HG03103 (cell line): ENCODE measurements at regions not wholly inside any gene's neighbourhood (a gene's known extent, or its start where the extent isn't known, plus 50 kb on each side); places are given as distances from the start of the nearest gene placed in this dataset.

Source experiments
- ATAC-seq: cut with Tn5 transposase; IDR thresholded peaks from one replicate; pipeline ENCODE4 v1.9.1; 2021; ENCODE audit warnings: low read depth; ENCODE audit not compliant: unreplicated experiment

DNA sequence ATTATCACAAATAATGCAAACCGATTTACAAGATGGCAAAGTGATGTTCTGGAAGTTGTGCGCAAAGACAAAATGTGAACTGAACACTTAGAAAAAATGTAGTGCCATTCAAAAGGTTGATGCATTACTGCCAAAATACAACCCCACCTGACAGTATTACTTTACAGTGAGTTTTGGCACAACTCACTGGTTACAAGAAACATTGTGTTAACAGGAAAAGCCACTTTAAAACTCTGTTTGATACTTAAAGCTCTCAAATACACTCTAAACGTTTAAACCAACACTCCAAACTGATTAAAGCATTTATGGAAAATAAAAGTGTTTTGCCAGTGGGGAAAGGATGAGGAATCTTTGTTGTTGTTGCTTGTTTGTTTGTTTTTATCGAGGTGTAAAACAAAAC lies 173.4 kb upstream of the SATB2 start:
- ATAC-seq = no peak

GRCh38 chr2:199629301-199629700 lies 171.6 kb upstream of the SATB2 start:
- no peak for ATAC-seq

- ATAC-seq = no peak
Observed at GRCh38 chr2:199627417-199627816, 169.7 kb upstream of the SATB2 start.

DNA sequence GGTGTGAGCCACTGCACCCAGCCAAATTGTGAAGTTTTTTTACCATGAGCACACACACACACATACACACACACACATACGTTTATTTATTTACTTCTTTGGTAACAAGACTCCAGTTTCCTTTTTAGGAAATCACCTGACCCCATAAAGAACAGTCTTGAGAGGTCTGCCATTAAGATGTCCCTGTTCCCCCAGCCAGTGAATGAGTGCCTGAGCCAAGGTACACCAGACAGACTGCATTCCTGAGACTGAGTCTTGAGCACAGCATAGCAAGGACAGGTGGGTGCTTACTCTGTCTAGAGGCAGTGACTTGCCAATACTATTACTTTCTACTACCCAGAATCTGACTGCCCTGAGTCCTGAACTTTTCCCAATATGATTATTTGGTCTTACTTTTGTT lies 167.2 kb upstream of the SATB2 start:
- ATAC-seq = no peak

- no peak for ATAC-seq
Observed at GRCh38 chr2:199612509-199613130, 154.9 kb upstream of the SATB2 start.

GRCh38 chr2:199607914-199608313 lies 150.2 kb upstream of the SATB2 start:
- ATAC-seq = no peak

GRCh38 chr2:199606193-199606780 lies 148.5 kb upstream of the SATB2 start:
- no peak for ATAC-seq

- ATAC-seq = no peak
Observed at GRCh38 chr2:199603721-199604291, 146.1 kb upstream of the SATB2 start.

DNA sequence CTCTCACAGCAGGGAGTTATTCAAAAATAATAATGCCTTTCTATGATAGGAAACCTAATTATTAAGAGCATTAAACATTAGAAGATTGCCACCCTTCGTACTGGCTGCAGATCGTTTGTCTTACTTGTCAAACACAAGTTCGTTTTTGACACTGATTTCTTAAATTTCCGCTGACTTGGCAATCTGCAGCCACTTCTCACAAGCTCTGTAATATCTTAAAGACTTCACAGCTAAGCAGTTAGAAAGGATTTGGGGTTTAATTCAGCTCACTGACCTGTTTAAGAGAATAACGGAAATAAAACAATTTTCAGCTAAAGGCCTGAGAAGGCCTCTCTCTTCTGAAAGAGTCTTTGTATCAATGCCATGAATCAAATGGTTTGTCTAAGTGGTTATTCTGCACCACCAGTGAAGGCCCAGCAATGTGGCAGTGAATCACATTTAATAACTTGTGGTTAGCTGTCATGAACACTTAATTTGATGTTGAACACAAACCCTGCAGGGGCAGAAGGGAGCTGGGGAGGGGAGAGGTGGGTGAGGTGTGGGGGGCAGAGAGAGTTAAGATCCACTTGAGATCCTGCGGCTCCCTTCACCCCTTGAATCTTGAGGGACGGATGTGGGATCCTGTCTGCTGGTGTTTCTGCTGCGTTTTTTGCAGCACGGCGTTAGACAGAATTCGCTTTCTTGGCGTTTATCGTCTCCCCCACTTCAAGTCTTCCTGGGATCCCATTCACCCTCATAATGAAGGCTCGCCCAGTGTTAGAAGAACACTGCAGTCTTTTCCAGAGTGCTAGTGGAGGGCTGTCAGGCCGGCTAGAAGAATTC lies 145.4 kb upstream of the SATB2 start:
- ATAC-seq = no peak

DNA sequence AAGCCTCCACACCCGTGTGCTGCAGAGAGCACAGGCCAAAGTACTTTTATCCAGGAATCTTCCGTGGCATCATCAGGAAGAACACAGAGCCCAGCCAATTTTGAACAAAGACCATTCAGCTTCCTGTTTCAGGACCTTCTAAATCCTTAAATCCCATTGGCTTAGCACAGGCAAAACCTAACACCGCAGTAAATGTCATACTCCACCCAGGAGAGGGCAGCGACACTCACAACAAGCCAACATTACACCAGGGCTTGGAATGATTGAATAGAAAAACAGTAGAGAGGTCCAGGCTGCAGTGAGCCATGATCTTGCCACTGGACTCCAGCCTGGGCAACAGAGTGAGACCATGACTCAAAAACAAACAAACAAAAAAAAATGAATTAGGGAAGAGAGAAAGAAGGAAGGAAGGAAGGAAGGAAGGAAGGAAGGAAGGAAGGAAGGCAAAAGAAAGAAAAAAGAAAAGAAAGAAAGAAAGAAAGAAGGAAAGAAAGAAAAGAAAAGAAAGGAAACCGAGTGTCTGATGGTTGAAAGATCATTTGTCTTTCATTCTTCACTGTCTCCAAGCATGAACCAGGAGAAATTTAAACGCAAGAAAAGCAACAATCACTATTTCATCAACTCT lies 144.6 kb upstream of the SATB2 start:
- no peak for ATAC-seq

- ATAC-seq = no peak
Observed at GRCh38 chr2:199596549-199596948, 138.8 kb upstream of the SATB2 start.

- ATAC-seq = no peak
Observed at GRCh38 chr2:199594443-199594842, 136.7 kb upstream of the SATB2 start.

GRCh38 chr2:199591826-199592225 lies 134.1 kb upstream of the SATB2 start:
- no peak for ATAC-seq

DNA sequence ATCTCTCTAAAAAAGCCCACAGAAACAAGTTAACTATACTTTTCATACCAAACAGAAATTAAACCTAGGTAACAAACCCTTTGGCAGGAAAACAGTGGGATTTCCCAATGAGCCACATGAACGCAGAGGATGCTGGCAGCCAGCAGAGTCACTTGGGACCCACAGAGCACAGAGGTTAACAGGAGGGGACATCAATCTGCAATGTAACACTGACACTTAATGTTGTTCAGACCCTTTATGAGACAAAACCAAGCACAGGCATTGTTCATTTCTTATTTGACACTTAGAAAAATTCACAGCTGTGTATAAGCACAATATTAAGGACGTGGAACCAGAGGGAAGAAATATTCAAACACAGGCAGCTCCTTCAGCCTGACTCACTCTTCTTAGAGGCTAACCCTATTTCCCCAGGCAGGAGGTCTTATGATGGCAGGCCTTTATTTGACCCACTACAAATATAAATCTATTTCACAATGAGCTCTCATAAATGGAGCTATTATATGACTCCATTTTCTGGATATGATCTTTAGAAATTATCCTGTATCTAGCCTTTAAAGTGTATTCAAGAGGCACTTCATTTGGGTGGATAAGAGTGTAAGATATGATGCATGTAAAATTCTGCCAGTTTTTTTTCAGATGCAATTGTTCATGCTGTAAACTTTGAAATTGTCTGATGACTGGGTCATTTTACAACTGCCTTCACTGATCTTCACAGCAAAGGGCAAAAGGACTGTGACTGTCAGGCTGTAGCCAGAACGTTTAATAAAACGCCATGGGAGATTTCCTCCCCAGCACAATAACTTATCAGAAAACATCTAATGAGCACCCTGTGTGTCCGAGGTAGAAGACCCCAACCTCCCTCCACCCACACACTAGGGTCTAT lies 132.8 kb upstream of the SATB2 start:
- no peak for ATAC-seq

- no peak for ATAC-seq
Observed at GRCh38 chr2:199589306-199589705, 131.6 kb upstream of the SATB2 start.

DNA sequence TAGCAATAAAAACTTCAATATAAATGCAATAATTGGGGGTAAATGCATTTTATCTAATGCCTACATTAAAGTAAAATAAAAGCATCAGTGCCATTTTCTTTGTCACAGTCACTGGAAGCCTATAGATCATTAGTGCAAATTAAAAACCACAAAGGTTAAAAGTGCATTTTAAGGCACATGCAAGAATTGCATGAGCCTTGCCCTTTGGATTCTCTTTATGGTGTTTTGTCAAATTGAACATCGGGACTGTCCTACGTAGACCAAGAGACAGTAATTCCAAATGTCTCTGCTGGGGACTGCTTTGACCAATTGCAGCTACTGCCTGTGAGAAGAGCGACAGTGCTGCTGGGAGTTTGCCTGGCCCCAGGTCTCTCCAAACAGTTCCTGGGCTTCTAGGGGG lies 130.3 kb upstream of the SATB2 start:
- ATAC-seq = no peak

GRCh38 chr2:199586646-199587045 lies 128.9 kb upstream of the SATB2 start:
- no peak for ATAC-seq

- no peak for ATAC-seq
Observed at GRCh38 chr2:199583676-199584075, 125.9 kb upstream of the SATB2 start.

GRCh38 chr2:199581935-199582360 lies 124.2 kb upstream of the SATB2 start:
- no peak for ATAC-seq

GRCh38 chr2:199581408-199581807 lies 123.7 kb upstream of the SATB2 start:
- no peak for ATAC-seq
